ENCODE measurements at regions not wholly inside any gene's neighbourhood (a gene's known extent, or its start where the extent isn't known, plus 50 kb on each side); places are given as distances from the start of the nearest gene placed in this dataset.

DNA sequence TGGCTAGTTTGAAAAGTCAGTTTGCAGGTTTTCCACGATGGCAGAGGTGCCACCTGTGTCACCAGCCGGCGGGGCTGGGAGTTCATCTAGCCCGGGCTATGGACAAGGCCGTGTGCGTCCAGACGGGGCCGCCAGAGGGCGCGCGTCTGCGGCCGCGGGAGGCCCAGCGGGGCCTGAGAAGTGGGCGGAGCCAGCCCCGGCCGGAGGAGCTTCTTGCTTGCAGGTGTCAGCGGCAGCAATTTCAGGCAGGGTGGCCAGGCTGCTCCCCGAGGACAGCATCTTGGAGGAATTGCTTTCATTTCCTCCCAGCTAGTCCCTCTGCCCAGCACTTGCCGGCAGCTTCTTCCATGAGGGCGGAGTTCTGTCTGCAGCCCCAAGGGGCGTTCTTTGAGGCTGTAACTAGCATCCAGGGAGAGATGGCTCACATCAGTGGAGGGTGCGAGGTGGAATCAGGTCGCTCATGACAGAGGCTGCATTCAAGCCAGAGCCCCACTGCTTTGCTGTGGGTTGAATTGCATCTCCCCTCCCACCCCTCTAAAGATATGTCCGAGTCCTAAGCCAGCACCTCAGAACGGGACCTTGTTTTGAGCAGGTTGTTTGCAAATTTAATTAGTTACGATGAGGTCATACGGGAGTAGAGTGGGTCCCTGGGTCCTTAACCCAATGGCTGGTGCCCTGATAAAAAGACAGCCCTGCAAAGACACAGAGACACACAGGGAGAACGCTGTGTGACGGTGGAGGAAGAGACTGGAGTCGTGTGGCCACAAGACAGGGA, 85.9 kb upstream of the MKI67 start:
- H3K4me3 ChIP-seq (ENCODE audit: low read depth, low read length): peak overlapping the region; percentile 40
- DNase-seq (ENCODE audit: low read depth): peak; percentile 31
- TF ChIP-seq, protein P1, sequence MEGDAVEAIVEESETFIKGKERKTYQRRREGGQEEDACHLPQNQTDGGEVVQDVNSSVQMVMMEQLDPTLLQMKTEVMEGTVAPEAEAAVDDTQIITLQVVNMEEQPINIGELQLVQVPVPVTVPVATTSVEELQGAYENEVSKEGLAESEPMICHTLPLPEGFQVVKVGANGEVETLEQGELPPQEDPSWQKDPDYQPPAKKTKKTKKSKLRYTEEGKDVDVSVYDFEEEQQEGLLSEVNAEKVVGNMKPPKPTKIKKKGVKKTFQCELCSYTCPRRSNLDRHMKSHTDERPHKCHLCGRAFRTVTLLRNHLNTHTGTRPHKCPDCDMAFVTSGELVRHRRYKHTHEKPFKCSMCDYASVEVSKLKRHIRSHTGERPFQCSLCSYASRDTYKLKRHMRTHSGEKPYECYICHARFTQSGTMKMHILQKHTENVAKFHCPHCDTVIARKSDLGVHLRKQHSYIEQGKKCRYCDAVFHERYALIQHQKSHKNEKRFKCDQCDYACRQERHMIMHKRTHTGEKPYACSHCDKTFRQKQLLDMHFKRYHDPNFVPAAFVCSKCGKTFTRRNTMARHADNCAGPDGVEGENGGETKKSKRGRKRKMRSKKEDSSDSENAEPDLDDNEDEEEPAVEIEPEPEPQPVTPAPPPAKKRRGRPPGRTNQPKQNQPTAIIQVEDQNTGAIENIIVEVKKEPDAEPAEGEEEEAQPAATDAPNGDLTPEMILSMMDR (IDR thresholded peaks at IDR 0.05; ENCODE audit: insufficient read depth, low read length): peak; percentile 63

DNA sequence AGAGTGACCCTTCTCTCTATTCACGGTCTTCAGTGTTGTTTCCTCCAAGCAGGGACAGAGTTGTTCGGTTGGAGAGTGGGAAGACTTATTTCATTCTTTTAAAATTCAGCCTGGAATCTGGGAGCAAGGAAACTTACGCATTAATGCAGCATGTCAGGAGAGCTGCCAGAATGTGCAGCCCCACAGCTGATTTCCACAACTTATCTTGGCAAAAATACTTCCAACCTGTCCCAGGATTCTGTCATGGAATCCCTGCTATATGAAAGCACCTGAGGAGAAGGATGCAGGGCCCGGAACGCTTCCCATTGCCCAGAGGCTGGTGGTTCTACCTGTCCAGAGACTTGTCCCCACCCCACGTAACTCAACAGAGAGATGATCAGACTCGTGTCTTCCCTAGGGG, 86.9 kb upstream of the MKI67 start:
- DNase-seq (ENCODE audit: low read depth): no peak
- TF ChIP-seq, protein P1 (IDR thresholded peaks at IDR 0.05; ENCODE audit: insufficient read depth, low read length): no peak
- H3K4me3 ChIP-seq (ENCODE audit: low read depth, low read length): no peak overlapping the region

DNA sequence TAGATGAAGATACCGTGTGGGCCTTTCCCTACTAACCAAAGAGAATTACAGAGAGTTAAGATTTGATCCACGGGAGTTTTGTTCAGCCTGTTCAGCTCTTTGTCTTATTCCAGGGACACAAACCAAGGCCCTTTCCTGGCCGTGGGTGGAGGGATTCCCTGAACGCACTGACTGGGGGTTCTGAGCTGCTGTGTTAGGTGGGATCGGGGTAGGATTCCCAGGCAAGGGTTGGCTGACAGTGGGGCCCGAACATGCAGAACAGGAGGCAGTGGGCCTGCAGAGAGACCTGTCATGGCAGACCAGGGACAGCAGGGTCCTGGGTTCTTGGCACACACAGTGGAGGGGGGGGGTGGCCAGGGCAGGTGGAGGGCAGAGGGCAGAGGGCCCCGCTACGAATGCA, 89.5 kb upstream of the MKI67 start:
- no peak overlapping the region for H3K4me3 ChIP-seq (ENCODE audit: low read depth, low read length)
- TF ChIP-seq, protein P1 (IDR thresholded peaks at IDR 0.05; ENCODE audit: insufficient read depth, low read length): no peak
- DNase-seq (ENCODE audit: low read depth): no peak

DNA sequence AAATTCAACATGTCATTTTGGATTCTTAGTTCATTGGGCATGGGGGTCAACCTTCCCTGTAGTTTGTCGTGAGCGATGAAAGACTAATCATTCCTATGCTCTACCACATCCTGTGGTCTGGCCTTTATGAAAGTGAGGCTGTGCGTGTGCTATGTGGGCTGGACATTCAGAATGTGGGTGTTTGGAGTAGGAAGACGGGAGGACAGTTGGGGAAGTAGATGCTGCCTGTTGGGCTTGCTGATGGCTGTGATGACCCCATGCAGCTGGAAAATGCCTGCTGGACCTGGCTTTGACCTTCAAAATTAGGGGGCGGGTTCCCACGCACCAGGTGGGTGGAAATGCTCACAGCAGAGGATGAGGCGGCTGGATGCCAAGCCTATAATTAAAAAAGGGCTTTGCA, 90.9 kb upstream of the MKI67 start:
- TF ChIP-seq, protein P1 (IDR thresholded peaks at IDR 0.05; ENCODE audit: insufficient read depth, low read length): no peak
- no peak for DNase-seq (ENCODE audit: low read depth)
- H3K4me3 ChIP-seq (ENCODE audit: low read depth, low read length): no peak overlapping the region

DNA sequence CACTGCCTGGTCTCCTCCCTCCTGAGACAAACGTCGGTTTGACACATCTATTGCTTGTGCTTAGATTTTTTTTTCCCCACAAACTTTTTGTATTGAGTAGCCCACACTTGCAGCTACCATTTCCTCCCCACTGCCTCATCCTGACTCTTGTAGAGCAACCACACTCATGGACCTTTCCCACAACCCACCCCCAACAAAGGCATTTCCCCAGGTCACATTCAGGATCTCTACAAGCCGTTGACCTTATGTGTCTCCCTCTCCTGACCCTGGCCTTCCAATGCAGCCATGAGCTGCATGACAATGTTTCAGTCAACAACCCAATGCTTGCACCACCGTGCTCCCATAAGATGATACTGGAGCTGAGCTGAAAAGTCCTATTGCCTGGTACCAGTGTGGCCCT, 91.9 kb upstream of the MKI67 start:
- TF ChIP-seq, protein P1 (IDR thresholded peaks at IDR 0.05; ENCODE audit: insufficient read depth, low read length): no peak
- H3K4me3 ChIP-seq (ENCODE audit: low read depth, low read length): no peak overlapping the region
- DNase-seq (ENCODE audit: low read depth): no peak

DNA sequence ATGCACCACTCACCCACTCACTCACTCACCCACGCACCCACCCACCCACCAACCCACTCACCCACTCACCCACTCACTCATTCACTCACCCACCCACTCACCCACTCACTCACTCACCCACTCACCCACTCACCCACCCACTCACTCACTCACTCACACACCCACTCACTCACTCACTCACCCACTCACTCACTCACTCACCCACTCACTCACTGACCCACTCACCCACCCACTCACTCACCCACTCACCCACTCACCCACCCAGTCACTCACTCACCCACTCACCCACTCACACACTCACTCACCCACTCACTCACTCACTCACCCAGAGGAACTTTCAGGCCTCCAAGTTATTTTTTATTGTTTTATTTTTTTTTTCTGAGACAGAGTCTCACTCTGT, 93.1 kb upstream of the MKI67 start:
- no peak for DNase-seq (ENCODE audit: low read depth)
- TF ChIP-seq, protein P1 (IDR thresholded peaks at IDR 0.05; ENCODE audit: insufficient read depth, low read length): no peak
- H3K4me3 ChIP-seq (ENCODE audit: low read depth, low read length): no peak overlapping the region

DNA sequence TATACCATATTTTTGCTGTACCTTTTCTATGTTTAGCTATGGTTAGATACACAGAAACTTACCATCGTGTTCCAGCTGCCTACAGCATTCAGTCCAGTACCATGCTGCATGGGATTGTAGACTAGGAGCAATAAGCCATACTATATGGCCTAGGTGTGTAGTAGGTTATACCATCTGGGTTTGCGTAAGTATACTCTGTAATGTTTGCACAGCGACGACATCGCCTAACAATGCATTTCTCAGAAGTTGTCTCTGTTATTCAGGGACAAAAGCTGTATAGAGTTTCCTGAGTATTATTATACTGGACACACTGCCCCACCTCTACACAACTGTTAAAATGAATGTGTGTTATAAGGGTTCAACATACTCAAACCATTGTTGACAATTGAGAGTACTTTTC, 93.8 kb upstream of the MKI67 start:
- TF ChIP-seq, protein P1 (IDR thresholded peaks at IDR 0.05; ENCODE audit: insufficient read depth, low read length): no peak
- H3K4me3 ChIP-seq (ENCODE audit: low read depth, low read length): no peak overlapping the region
- DNase-seq (ENCODE audit: low read depth): no peak

All from fibroblast of the aortic adventitia (primary cell).